ENCODE measurements at regions not wholly inside any gene's neighbourhood (a gene's known extent, or its start where the extent isn't known, plus 50 kb on each side); places are given as distances from the start of the nearest gene placed in this dataset.

DNA sequence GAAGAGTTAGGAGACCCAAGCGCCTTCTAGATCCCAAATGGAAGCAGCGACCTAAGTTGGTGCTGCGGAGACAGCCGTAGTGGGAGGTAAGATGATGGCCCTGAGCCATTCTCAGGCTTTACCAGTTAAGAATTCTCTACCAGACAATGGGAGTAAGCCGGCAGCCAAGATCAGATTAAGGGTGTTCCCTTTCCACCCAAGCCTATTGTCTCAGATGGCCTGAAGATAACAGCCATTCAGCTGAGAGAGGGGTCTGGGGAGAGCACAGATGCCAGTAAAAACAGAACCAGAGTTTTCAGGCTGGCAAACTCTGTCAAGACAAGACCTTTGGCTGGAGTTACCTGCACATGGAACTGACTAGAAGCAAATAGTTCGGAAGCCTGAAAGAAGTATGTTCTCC is 191.7 kb upstream of the HAAO start:
- TF ChIP-seq EZH2 (IDR thresholded peaks at IDR 0.05) (no peak), POLR2AphosphoS5 (IDR thresholded peaks at IDR 0.05; ENCODE audit: borderline replicate concordance, low read depth, low read length) (no peak), FOXP2 (optimal IDR thresholded peaks at IDR 0.05; ENCODE audit: control extremely low read depth, extremely low read length, insufficient read depth) (no peak)

All from SK-N-MC (cell line).